ENCODE measurements at regions not wholly inside any gene's neighbourhood (a gene's known extent, or its start where the extent isn't known, plus 50 kb on each side); places are given as distances from the start of the nearest gene placed in this dataset.
"Not testable (repeated sequence)": the region's sequence is repeated elsewhere in the genome, so short reads cannot be mapped to it uniquely, and the experiment has no call there.

- no peak for DNase-seq
Observed at GRCh38 chr21:35482933-35483662, 434.0 kb upstream of the RUNX1 start.

GRCh38 chr21:35482096-35482495 is 433.0 kb upstream of the RUNX1 start:
- no peak for DNase-seq

DNA sequence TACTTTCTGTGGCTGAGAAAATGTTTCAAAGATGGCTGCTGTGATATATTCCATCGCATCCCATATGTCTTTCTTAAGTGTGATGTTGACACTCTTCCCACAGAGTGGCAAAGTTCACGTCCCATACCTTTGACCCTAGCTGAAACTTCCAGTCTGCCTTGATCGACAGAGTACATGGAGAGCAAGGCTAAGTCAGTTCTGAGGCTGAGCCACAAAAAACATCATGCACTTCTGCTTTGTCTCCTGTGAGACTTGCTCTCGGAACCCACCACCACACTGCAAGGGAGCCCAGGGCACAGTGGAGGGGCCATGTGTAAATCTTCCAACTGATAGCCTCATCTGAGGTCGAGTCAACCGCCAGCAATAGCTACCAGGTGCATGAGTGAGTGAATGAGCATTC is 431.9 kb upstream of the RUNX1 start:
- no peak for DNase-seq

- DNase-seq = no peak
Observed at GRCh38 chr21:35479529-35479928, 430.4 kb upstream of the RUNX1 start.

DNA sequence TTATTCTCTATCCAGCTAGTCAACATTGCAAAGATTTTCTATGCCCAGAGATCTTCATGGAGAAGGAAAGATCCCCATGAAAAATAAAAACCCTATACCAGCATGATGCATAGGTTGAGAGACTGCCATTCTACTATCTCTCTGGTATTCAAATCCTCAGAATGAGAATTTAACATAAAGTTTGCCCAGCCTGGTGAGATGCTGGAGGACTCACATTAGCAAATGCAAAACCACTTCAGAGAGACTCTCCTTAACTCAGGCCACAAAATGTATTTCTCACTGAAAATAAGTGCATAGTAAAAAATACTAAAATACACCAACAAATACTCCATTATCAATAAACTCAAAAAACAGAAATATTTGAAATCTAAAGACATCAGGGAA is 430.0 kb upstream of the RUNX1 start:
- no peak for DNase-seq

- no peak for DNase-seq
Observed at GRCh38 chr21:35478161-35479064, 429.3 kb upstream of the RUNX1 start.

DNA sequence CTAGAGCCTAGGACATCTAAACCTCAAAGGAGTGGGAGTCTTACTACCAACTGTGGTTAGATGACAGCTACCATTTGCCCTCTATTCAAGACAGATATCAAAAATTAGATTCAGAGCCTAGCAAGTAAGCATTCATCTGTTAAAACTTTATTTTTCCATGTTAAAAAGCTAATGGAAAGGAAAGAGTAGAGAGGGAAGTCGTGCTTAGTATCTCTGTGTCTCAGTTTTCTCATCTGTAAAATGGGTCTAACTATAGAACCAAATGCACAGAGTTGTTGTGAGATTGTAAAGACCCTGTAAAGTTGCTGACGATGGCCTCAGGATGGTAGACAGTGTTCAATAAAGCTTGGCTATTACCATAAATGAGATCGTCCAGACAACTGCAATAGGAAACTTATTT is 428.5 kb upstream of the RUNX1 start:
- no peak for DNase-seq

GRCh38 chr21:35476621-35477395 is 427.7 kb upstream of the RUNX1 start:
- DNase-seq = no peak

DNA sequence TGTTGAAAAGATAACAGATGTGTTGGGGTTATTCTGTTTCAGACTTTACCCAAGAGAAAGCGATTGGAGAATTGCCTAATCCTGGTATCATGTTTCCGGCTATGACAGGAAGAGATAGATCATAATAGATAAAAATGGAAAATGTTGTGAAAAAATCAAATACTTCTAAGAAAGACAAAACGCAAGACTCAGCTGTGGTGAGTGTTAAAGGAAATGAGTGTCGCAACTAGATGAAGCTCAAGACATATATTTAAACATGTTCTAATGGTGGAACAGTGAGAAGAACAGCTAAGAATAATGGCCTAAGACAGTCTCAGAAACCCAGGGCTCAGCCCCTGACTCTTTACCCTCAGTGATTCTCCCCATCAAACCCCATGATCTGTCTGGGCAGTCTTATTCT is 426.7 kb upstream of the RUNX1 start:
- no peak for DNase-seq

GRCh38 chr21:35475009-35475408 is 425.9 kb upstream of the RUNX1 start:
- no peak for DNase-seq

GRCh38 chr21:35473496-35473895 is 424.4 kb upstream of the RUNX1 start:
- DNase-seq = no peak

DNA sequence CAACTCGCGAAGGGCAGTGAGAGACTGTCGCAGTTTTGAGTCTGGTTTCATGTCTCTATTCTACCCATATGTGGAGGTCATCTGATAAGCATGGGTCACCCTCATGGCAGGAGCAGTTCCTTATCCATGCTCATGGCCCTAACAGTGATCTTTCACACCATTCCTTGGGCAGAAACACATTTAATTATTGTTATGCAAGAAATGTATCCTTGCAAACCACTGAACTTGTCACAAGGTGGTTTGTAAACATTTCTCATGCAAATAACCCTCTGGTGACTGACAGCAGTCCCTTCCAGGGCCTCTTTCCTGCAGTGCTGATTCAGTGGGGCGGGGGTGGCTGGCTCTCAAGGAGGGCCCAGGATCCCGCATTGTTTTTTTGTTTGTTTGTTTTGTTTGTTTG is 421.4 kb upstream of the RUNX1 start:
- no peak for DNase-seq

GRCh38 chr21:35469498-35469897 is 420.4 kb upstream of the RUNX1 start:
- no peak for DNase-seq

DNA sequence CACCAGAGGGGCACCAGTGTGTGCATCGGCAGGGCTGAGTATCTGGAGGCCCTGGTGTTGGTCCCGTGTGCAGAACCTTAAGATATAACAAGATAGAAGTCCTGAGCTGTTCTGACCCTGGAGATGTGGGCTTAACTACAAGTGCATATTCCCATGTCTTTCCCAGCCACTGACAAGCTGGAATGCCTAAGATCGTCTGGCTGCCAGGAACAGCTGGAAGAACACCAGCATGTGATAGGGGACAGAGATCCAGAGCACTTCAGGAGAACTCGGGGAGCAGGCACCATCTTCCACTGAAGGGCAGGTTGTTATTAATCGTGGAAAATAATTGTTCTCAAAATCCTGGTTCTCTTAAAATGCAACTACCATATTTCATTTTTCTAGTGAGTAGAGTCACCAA is 419.9 kb upstream of the RUNX1 start:
- no peak for DNase-seq

DNA sequence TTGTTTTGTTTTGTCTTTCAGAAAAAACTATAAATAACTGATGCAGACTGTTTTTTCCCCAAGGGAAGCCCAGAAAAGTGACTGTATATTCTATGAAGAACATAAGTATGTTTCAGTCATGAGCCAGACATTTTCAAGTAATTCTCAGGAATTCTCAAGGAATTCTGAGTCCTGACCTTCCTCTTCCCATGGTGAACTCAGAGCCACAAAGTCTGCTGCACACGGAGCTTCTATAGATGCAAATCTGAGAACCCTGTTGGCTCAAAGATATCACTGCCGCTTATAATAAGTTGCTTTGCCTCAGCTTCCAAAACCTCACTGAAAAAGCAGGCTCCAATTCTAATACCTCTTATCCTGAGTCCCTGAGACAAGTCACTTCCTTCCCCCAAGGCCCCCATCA is 418.5 kb upstream of the RUNX1 start:
- no peak for DNase-seq

DNA sequence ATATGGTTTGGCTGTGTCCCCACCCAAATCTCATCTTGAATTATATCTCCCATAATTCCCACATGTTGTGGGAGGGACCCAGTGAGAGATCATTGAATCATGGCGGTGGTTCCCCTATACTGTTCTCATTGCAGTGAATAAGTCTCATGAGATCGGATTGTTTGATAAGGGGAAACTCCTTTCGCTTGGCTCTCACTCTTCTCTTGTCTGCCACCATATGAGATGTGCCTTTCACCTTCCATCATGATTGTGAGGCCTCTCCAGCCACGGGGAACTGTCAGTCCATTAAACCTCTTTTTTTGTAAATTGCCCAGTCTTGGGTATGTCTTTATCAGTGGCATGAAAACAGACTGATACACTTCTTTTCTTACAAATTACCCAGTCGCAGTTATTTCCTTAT is 417.6 kb upstream of the RUNX1 start:
- DNase-seq = not testable (repeated sequence)

- no peak for DNase-seq
Observed at GRCh38 chr21:35465741-35466140, 416.6 kb upstream of the RUNX1 start.

GRCh38 chr21:35461700-35462099 is 412.6 kb upstream of the RUNX1 start:
- no peak for DNase-seq

DNA sequence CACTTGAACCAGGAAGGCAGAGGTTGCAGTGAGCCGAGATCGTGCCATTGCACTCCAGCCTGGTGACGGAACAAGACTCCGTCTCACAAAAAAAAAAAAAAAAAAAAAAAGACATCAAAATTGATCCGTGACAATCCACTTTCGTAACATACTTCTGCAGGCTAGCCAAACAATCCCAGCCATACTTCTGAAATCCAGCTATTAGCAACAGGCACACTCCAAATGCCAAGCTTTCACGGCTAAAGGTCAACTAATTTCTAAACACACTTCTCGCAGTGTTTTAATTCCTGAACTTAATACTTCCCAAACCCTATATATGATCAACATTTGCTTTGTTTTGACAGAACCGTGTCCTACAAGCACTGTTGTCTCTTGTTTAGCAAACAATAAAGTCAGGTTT is 411.3 kb upstream of the RUNX1 start:
- no peak for DNase-seq

DNA sequence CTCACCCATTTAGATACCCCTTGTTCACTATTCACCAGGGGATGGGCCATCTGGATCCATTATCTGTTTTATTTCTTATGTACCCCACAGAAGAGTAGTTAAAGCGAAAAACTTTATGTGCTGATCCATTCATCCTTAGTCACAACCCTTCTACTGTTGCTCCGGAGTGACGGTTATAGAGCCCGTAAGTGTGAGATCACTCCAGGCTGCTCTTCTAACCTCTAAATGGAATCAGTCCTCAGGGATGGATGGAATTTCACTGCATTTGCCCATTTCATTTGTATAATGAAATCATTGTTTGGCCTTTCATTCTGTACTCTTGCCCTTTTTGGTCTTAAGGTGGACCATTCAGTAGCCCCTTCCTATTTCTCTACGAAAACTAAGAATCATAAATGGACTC is 409.3 kb upstream of the RUNX1 start:
- no peak for DNase-seq

GRCh38 chr21:35457097-35457804 is 408.1 kb upstream of the RUNX1 start:
- no peak for DNase-seq

- DNase-seq = no peak
Observed at GRCh38 chr21:35451276-35451675, 402.2 kb upstream of the RUNX1 start.

GRCh38 chr21:35450830-35451229 is 401.7 kb upstream of the RUNX1 start:
- no peak for DNase-seq

All from NCI-H82 (cell line).